ENCODE measurements at regions not wholly inside any gene's neighbourhood (a gene's known extent, or its start where the extent isn't known, plus 50 kb on each side); places are given as distances from the start of the nearest gene placed in this dataset.

DNA sequence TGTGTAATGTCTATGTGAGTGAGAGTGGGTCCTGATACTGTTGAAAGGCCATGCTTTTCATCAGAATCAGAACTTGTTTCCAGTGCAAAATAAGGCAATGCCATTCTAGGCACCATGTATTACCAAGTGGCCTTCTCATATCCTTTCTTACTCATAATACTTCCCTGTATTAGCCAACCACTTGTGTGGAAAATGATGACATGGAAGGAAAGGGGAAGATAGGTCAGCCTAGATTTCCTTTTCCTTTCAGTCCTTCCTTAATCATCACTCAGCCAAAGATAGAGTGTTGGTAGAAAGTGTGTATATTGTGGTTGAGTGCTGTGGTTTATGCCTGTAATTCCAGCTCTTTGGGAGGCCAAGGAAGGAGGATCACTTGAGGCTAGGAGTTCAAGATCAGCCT lies 158.6 kb upstream of the PREP start:
- no peak for TF ChIP-seq EZH2 (IDR thresholded peaks at IDR 0.05; ENCODE audit: low read depth)
- TF ChIP-seq, protein P1, sequence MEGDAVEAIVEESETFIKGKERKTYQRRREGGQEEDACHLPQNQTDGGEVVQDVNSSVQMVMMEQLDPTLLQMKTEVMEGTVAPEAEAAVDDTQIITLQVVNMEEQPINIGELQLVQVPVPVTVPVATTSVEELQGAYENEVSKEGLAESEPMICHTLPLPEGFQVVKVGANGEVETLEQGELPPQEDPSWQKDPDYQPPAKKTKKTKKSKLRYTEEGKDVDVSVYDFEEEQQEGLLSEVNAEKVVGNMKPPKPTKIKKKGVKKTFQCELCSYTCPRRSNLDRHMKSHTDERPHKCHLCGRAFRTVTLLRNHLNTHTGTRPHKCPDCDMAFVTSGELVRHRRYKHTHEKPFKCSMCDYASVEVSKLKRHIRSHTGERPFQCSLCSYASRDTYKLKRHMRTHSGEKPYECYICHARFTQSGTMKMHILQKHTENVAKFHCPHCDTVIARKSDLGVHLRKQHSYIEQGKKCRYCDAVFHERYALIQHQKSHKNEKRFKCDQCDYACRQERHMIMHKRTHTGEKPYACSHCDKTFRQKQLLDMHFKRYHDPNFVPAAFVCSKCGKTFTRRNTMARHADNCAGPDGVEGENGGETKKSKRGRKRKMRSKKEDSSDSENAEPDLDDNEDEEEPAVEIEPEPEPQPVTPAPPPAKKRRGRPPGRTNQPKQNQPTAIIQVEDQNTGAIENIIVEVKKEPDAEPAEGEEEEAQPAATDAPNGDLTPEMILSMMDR (conservative IDR thresholded peaks at IDR 0.05): no peak

Data from PC-9 (cell line).